ENCODE measurements at regions not wholly inside any gene's neighbourhood (a gene's known extent, or its start where the extent isn't known, plus 50 kb on each side); places are given as distances from the start of the nearest gene placed in this dataset.

GRCh38 chr11:95487391-95487790 is 256.4 kb upstream of the SESN3 start:
- POLR2A ChIA-PET: no interaction called here
- H3K27ac ChIP-seq (ENCODE audit: low read depth in 2 of 2, low read length in 1 of 2): no peak overlapping the region
- H3K4me2 ChIP-seq: no peak overlapping the region
- no peaks in the 10 kb centered on the region; the same call in 1 of the 2 replicates for H3K27me3 ChIP-seq (ENCODE audit: insufficient read depth)
- CTCF ChIA-PET: interaction anchor here (1.4 to 2.0 kb wide), 2 partner anchors 9 to 218 kb away, joined by 3 to 5 read pairs; no protein-coding TSS in a partner anchor
- H3K9me3 ChIP-seq: no peaks in the 10 kb centered on the region
- H3K36me3 ChIP-seq (replicated peaks in 1 of 2; ENCODE audit: control insufficient read depth in 1 of 2, insufficient read depth in 2 of 2, low read length in 1 of 2): no peaks in the 10 kb centered on the region
- no peaks in the 10 kb centered on the region for H4K20me1 ChIP-seq (ENCODE audit: insufficient read depth)
- H3K4me3 ChIP-seq (ENCODE audit: low read depth in 2 of 2, low read length in 1 of 2): no peak overlapping the region
- no peaks in the 10 kb centered on the region for H3K79me2 ChIP-seq (ENCODE audit: insufficient read depth)
- no peaks in the 10 kb centered on the region for H3F3A ChIP-seq (replicated peaks; ENCODE audit: insufficient read depth)
- H2AFZ ChIP-seq (ENCODE audit: low read depth): no peak overlapping the region
- H3K9me2 ChIP-seq: no peaks in the 10 kb centered on the region
- H3K4me1 ChIP-seq (ENCODE audit: control insufficient read depth in 1 of 2, insufficient read depth in 2 of 2, low read depth in 1 of 2, low read length in 1 of 2): peaks cover 0 to 3% of the 10 kb centered on the region in 2 experiments; a peak in 1 of 4 replicates
- no peak overlapping the region for H3K9ac ChIP-seq
- WGBS (ENCODE audit: low lambda C conversion rate): 34% methylated on average over 2 of the region's 2 CpGs
- DNase-seq: no peak
- TF ChIP-seq RXRA (IDR thresholded peaks at IDR 0.05; ENCODE audit: borderline replicate concordance, low read depth) (no peak), TAF1 (IDR thresholded peaks at IDR 0.05; ENCODE audit: borderline replicate concordance, low read depth, low read length) (no peak), EP300 (IDR thresholded peaks at IDR 0.05; ENCODE audit: borderline replicate concordance in 1 of 2, low read depth in 1 of 2, low read length in 1 of 2) (no peak), ELF1 (IDR thresholded peaks at IDR 0.05) (no peak), MEF2A (IDR thresholded peaks at IDR 0.05; ENCODE audit: borderline replicate concordance, low read depth) (no peak), FOSL2 (IDR thresholded peaks at IDR 0.05; ENCODE audit: borderline replicate concordance, low read depth) (no peak), SMC3 (IDR thresholded peaks at IDR 0.05; ENCODE audit: low read depth, low read length) (no peak), FOXM1 (IDR thresholded peaks at IDR 0.05; ENCODE audit: low read depth) (no peak), CHD2 (IDR thresholded peaks at IDR 0.05; ENCODE audit: low read length, partially characterized antibody) (no peak), SIN3A (IDR thresholded peaks at IDR 0.05; ENCODE audit: borderline replicate concordance, low read depth, low read length) (no peak), CTCF (IDR thresholded peaks at IDR 0.05) (no peak)
- TF ChIP-seq, protein P1, sequence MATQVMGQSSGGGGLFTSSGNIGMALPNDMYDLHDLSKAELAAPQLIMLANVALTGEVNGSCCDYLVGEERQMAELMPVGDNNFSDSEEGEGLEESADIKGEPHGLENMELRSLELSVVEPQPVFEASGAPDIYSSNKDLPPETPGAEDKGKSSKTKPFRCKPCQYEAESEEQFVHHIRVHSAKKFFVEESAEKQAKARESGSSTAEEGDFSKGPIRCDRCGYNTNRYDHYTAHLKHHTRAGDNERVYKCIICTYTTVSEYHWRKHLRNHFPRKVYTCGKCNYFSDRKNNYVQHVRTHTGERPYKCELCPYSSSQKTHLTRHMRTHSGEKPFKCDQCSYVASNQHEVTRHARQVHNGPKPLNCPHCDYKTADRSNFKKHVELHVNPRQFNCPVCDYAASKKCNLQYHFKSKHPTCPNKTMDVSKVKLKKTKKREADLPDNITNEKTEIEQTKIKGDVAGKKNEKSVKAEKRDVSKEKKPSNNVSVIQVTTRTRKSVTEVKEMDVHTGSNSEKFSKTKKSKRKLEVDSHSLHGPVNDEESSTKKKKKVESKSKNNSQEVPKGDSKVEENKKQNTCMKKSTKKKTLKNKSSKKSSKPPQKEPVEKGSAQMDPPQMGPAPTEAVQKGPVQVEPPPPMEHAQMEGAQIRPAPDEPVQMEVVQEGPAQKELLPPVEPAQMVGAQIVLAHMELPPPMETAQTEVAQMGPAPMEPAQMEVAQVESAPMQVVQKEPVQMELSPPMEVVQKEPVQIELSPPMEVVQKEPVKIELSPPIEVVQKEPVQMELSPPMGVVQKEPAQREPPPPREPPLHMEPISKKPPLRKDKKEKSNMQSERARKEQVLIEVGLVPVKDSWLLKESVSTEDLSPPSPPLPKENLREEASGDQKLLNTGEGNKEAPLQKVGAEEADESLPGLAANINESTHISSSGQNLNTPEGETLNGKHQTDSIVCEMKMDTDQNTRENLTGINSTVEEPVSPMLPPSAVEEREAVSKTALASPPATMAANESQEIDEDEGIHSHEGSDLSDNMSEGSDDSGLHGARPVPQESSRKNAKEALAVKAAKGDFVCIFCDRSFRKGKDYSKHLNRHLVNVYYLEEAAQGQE (IDR thresholded peaks at IDR 0.05; ENCODE audit: low read depth, low read length): no peak
- TF ChIP-seq, protein P2, sequence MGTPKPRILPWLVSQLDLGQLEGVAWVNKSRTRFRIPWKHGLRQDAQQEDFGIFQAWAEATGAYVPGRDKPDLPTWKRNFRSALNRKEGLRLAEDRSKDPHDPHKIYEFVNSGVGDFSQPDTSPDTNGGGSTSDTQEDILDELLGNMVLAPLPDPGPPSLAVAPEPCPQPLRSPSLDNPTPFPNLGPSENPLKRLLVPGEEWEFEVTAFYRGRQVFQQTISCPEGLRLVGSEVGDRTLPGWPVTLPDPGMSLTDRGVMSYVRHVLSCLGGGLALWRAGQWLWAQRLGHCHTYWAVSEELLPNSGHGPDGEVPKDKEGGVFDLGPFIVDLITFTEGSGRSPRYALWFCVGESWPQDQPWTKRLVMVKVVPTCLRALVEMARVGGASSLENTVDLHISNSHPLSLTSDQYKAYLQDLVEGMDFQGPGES (IDR thresholded peaks at IDR 0.05; ENCODE audit: low read depth, low read length): no peak
- TF ChIP-seq, protein P3, sequence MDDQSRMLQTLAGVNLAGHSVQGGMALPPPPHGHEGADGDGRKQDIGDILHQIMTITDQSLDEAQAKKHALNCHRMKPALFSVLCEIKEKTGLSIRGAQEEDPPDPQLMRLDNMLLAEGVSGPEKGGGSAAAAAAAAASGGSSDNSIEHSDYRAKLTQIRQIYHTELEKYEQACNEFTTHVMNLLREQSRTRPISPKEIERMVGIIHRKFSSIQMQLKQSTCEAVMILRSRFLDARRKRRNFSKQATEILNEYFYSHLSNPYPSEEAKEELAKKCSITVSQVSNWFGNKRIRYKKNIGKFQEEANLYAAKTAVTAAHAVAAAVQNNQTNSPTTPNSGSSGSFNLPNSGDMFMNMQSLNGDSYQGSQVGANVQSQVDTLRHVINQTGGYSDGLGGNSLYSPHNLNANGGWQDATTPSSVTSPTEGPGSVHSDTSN (IDR thresholded peaks at IDR 0.05): no peak
